BJ (cell line): ENCODE measurements at regions not wholly inside any gene's neighbourhood (a gene's known extent, or its start where the extent isn't known, plus 50 kb on each side); places are given as distances from the start of the nearest gene placed in this dataset.

ENCODE experiments used
- CTCF ChIA-PET: fragments of 350-600 bp; formaldehyde crosslinking; extraction: SDS; loops from one replicate; lab custom pipeline; 2021; ENCODE audit warnings: antibody characterized with exemption, inconsistent platforms; lab: Yijun Ruan, JAX
- POLR2A ChIA-PET: fragments of 300-600 bp; sonication (Branson Sonifier 250); formaldehyde crosslinking; extraction: SDS; loops from one replicate; lab custom pipeline; 2021; ENCODE audit warnings: antibody characterized with exemption; lab: Charles Lee
- DNase-seq: peaks from one replicate; pipeline ENCODE4 v3.0.0-alpha.2; 2011; ENCODE audit warnings: low read depth
- H3K27me3 ChIP-seq: 2 replicates; pipeline ENCODE4 v1.6.0; 2011; ENCODE audit warnings: low read length; ENCODE audit not compliant: control insufficient read depth, insufficient read depth
- H3K36me3 ChIP-seq: 2 replicates; pipeline ENCODE4 v1.5.1; 2011; ENCODE audit warnings: low read length; ENCODE audit not compliant: control insufficient read depth, insufficient read depth
- H3K4me3 ChIP-seq: 2 replicates; pipeline ENCODE4 v1.5.1; 2011; ENCODE audit warnings: low read depth, mild to moderate bottlenecking, control low read depth, low read length
- CTCF ChIP-seq: IDR thresholded peaks from 2 replicates; pipeline ENCODE4 v1.5.1; 2011; ENCODE audit warnings: low read depth, mild to moderate bottlenecking, control low read depth, inconsistent platforms, low read length, moderate library complexity; ENCODE audit not compliant: insufficient read depth

GRCh38 chr2:9761577-9761976, 81.7 kb upstream of the TAF1B start:
- no peak for TF ChIP-seq CTCF
- ChIA-PET CTCF (interaction anchor here (1.2 to 6.5 kb wide), 2 partner anchors 8 to 15 kb away, joined by 3 to 53 read pairs; no protein-coding TSS in a partner anchor), POLR2A (no interaction called here)
- H3K27me3 ChIP-seq = no peaks in the 10 kb centered on the region
- no peak for DNase-seq
- no peak overlapping the region for H3K4me3 ChIP-seq
- H3K36me3 ChIP-seq = no peaks in the 10 kb centered on the region

DNA sequence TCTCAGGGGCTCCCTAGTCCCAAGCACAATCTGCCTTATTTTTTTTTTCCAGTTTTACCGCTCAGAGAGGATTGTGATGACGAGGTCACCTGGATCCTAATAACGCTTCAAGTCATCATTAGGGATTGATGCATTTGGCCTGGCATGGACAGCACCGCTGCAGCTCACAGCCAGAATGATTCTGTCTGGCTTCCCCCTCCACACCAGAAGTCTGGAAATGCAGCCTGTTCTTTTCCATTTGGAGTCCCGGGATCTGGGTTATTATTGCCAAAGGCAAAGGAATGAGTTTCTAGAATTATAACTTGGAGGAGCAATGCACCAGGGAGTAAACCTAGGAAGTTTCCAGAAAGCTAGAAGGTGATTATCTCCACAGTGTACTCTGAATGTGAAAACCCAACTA, 81.1 kb upstream of the TAF1B start:
- Histone ChIP-seq H3K36me3 (no peaks in the 10 kb centered on the region), H3K4me3 (no peak overlapping the region), H3K27me3 (no peaks in the 10 kb centered on the region)
- no peak for DNase-seq
- CTCF ChIA-PET = interaction anchor here (6.5 kb wide), 1 partner anchor 7 kb away, joined by 53 read pairs; no protein-coding TSS in a partner anchor
- POLR2A ChIA-PET = no interaction called here
- TF ChIP-seq CTCF = no peak

- TF ChIP-seq CTCF = no peak
- ChIA-PET CTCF (interaction anchor here (1.6 kb wide), 1 partner anchor 14 kb away, joined by 6 read pairs; no protein-coding TSS in a partner anchor), POLR2A (no interaction called here)
- H3K4me3 ChIP-seq = no peak overlapping the region
- DNase-seq = no peak
- H3K27me3 ChIP-seq = 0 out of 2 replicates have a peak, but pooled peaks cover 2% of the 10 kb centered on the region
- H3K36me3 ChIP-seq = no peaks in the 10 kb centered on the region
These were observed 80.3 kb upstream of the TAF1B start for GRCh38 chr2:9762941-9763340.

DNA sequence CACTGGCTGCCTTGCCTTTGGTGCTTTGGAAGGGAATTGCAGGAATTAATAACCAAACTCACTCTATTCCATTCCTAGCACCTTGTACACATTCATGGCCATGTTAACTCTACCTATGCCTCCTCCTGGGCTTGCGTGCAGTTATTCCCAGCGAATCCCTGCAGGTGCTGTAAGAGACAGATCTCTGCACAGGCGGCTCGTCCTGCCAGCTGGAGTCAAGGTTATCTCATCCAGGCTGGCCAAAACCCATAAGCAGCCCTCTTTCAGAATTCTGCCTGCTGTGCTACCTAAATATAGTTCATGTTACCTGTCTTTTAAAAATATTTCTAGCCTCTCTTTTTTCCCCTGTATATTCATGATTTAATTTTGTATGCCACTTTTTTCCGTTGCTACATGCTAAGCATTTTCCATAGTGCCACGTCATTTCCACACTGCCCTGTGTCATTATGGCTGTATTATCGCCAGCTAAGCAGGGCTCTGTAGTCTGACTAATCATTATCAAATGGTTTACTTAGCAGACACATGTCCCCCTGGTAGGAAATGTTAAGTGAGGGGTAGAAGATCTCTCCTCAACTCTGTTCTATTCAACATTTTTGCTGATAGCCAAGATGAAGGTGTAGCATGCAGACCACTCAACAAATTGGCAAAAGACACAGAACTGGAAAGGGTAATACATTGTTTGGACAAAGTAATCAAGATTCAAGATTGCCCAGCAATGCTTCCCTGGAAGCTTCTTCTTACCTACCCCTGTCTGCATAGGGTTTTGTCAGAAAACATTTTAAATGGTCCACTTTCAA, 79.7 kb upstream of the TAF1B start:
- no peak for DNase-seq

More for the DNA sequence above, 79.7 kb upstream of the TAF1B start:
- ChIA-PET CTCF (interaction anchor here (1.0 to 1.6 kb wide), 2 partner anchors 15 to 208 kb away, joined by 3 to 6 read pairs; partner anchors contain the start of gene ADAM17), POLR2A (no interaction called here)
- H3K27me3 ChIP-seq = 0 out of 2 replicates have a peak, but pooled peaks cover 2% of the 10 kb centered on the region
- H3K36me3 ChIP-seq = no peaks in the 10 kb centered on the region
- TF ChIP-seq CTCF = no peak
- H3K4me3 ChIP-seq = no peak overlapping the region
